ENCODE measurements at regions not wholly inside any gene's neighbourhood (a gene's known extent, or its start where the extent isn't known, plus 50 kb on each side); places are given as distances from the start of the nearest gene placed in this dataset.

GRCh38 chr21:43347461-43348169 is 79.3 kb downstream of the SIK1 start:
- H2AFZ ChIP-seq = no peak overlapping the region
- no peaks in the 10 kb centered on the region for H3K9me2 ChIP-seq (ENCODE audit: insufficient read depth)
- WGBS, 2 experiments (ENCODE audit: low coverage in 1 of 2, low lambda C conversion rate in 2 of 2, missing lambda C conversion rate in 2 of 2) = 70 to 72% methylated on average over 21 of the region's 21 CpGs
- H3K9ac ChIP-seq = no peak overlapping the region
- no peaks in the 10 kb centered on the region for H3K4me1 ChIP-seq (ENCODE audit: insufficient read depth)
- H3K36me3 ChIP-seq (ENCODE audit: low read depth) = no peaks in the 10 kb centered on the region
- H3K9me3 ChIP-seq (ENCODE audit: low read depth) = no peaks in the 10 kb centered on the region
- H3K79me2 ChIP-seq (ENCODE audit: insufficient read depth) = no peaks in the 10 kb centered on the region
- H3K27ac ChIP-seq = no peak overlapping the region
- DNase-seq = peak; percentile 23
- no peaks in the 10 kb centered on the region for H3F3A ChIP-seq (ENCODE audit: insufficient read depth)
- H3K27me3 ChIP-seq (replicated peaks; ENCODE audit: insufficient read depth) = no peaks in the 10 kb centered on the region
- no peak overlapping the region for H3K4me3 ChIP-seq
- TF ChIP-seq EZH2phosphoT487 (IDR thresholded peaks at IDR 0.05; ENCODE audit: insufficient read depth, low read depth) (no peak), EZH2 (IDR thresholded peaks at IDR 0.05; ENCODE audit: insufficient read depth, poor library complexity, severe bottlenecking) (no peak)
- H3K4me2 ChIP-seq (ENCODE audit: unreplicated experiment) = no peak overlapping the region
- in situ Hi-C loops (cut with MboI) = no loop called here
- H4K20me1 ChIP-seq (ENCODE audit: insufficient read depth) = no peaks in the 10 kb centered on the region

- H3K4me2 ChIP-seq (ENCODE audit: unreplicated experiment) = no peak overlapping the region
- no peaks in the 10 kb centered on the region for H3K79me2 ChIP-seq (ENCODE audit: insufficient read depth)
- H3K36me3 ChIP-seq (ENCODE audit: low read depth) = no peaks in the 10 kb centered on the region
- no peaks in the 10 kb centered on the region for H3K9me3 ChIP-seq (ENCODE audit: low read depth)
- no peaks in the 10 kb centered on the region for H4K20me1 ChIP-seq (ENCODE audit: insufficient read depth)
- H3K9ac ChIP-seq = no peak overlapping the region
- no peaks in the 10 kb centered on the region for H3F3A ChIP-seq (ENCODE audit: insufficient read depth)
- H3K27ac ChIP-seq = no peak overlapping the region
- no peak for DNase-seq
- no peaks in the 10 kb centered on the region for H3K27me3 ChIP-seq (replicated peaks; ENCODE audit: insufficient read depth)
- H2AFZ ChIP-seq = no peak overlapping the region; the same call in 1 of the 2 replicates
- TF ChIP-seq EZH2 (IDR thresholded peaks at IDR 0.05; ENCODE audit: insufficient read depth, poor library complexity, severe bottlenecking) (no peak), EZH2phosphoT487 (IDR thresholded peaks at IDR 0.05; ENCODE audit: insufficient read depth, low read depth) (no peak)
- H3K4me3 ChIP-seq = no peak overlapping the region
- H3K4me1 ChIP-seq (ENCODE audit: insufficient read depth) = no peaks in the 10 kb centered on the region
- WGBS, 2 experiments (ENCODE audit: low coverage in 1 of 2, low lambda C conversion rate in 2 of 2, missing lambda C conversion rate in 2 of 2) = 79 to 81% methylated on average over 10 to 13 of the region's 13 CpGs
- no peaks in the 10 kb centered on the region for H3K9me2 ChIP-seq (ENCODE audit: insufficient read depth)
- in situ Hi-C loops (cut with MboI) = no loop called here
Measured at GRCh38 chr21:43346551-43346950, 80.4 kb downstream of the SIK1 start.

- H3K27ac ChIP-seq = no peak overlapping the region
- H3K9ac ChIP-seq = no peak overlapping the region
Measured at GRCh38 chr21:43345746-43346409, 81.1 kb downstream of the SIK1 start.

GRCh38 chr21:43345046-43345745 is 81.7 kb downstream of the SIK1 start:
- Histone ChIP-seq H3K36me3 (ENCODE audit: low read depth) (no peaks in the 10 kb centered on the region), H2AFZ (no peak overlapping the region), H3K27me3 (replicated peaks; ENCODE audit: insufficient read depth) (no peaks in the 10 kb centered on the region), H3F3A (ENCODE audit: insufficient read depth) (no peaks in the 10 kb centered on the region), H3K9ac (no peak overlapping the region), H4K20me1 (ENCODE audit: insufficient read depth) (no peaks in the 10 kb centered on the region), H3K4me3 (no peak overlapping the region), H3K27ac (no peak overlapping the region), H3K9me3 (ENCODE audit: low read depth) (no peaks in the 10 kb centered on the region), H3K4me1 (ENCODE audit: insufficient read depth) (peaks cover 5% of the 10 kb centered on the region), H3K9me2 (ENCODE audit: insufficient read depth) (no peaks in the 10 kb centered on the region), H3K79me2 (ENCODE audit: insufficient read depth) (no peaks in the 10 kb centered on the region), H3K4me2 (ENCODE audit: unreplicated experiment) (no peak overlapping the region)
- TF ChIP-seq EZH2phosphoT487 (IDR thresholded peaks at IDR 0.05; ENCODE audit: insufficient read depth, low read depth) (no peak), EZH2 (IDR thresholded peaks at IDR 0.05; ENCODE audit: insufficient read depth, poor library complexity, severe bottlenecking) (no peak)
- in situ Hi-C loops (cut with MboI) = no loop called here
- WGBS, 2 experiments (ENCODE audit: low coverage in 1 of 2, low lambda C conversion rate in 2 of 2, missing lambda C conversion rate in 2 of 2) = 87 to 91% methylated on average over 30 to 31 of the region's 31 CpGs
- DNase-seq = no peak

More at GRCh38 chr21:43345746-43346409, 81.1 kb downstream of the SIK1 start:
- Histone ChIP-seq H2AFZ (no peak overlapping the region; the same call in 1 of the 2 replicates), H3K9me2 (ENCODE audit: insufficient read depth) (no peaks in the 10 kb centered on the region), H3K9me3 (ENCODE audit: low read depth) (no peaks in the 10 kb centered on the region), H3K4me3 (no peak overlapping the region), H4K20me1 (ENCODE audit: insufficient read depth) (no peaks in the 10 kb centered on the region), H3F3A (ENCODE audit: insufficient read depth) (no peaks in the 10 kb centered on the region), H3K79me2 (ENCODE audit: insufficient read depth) (no peaks in the 10 kb centered on the region), H3K4me2 (ENCODE audit: unreplicated experiment) (no peak overlapping the region), H3K4me1 (ENCODE audit: insufficient read depth) (no peaks in the 10 kb centered on the region), H3K36me3 (ENCODE audit: low read depth) (no peaks in the 10 kb centered on the region), H3K27me3 (replicated peaks; ENCODE audit: insufficient read depth) (no peaks in the 10 kb centered on the region)
- in situ Hi-C loops (cut with MboI) = no loop called here
- DNase-seq = peak; percentile 79
- TF ChIP-seq EZH2 (IDR thresholded peaks at IDR 0.05; ENCODE audit: insufficient read depth, poor library complexity, severe bottlenecking) = no peak
- no peak for TF ChIP-seq EZH2phosphoT487 (IDR thresholded peaks at IDR 0.05; ENCODE audit: insufficient read depth, low read depth)
- WGBS, 2 experiments (ENCODE audit: low coverage in 1 of 2, low lambda C conversion rate in 2 of 2, missing lambda C conversion rate in 2 of 2) = 65 to 73% methylated on average over 22 to 29 of the region's 29 CpGs
